HepG2 (cell line): ENCODE measurements at regions not wholly inside any gene's neighbourhood (a gene's known extent, or its start where the extent isn't known, plus 50 kb on each side); places are given as distances from the start of the nearest gene placed in this dataset.

ENCODE experiments used
- ATAC-seq: fragments of 200-7000 bp; cut with Tn5 transposase; 3 replicates; pipeline ENCODE4 v1.9.1; 2020; ENCODE audit warnings: mild to moderate bottlenecking, moderate library complexity
- BruUV-seq: library from RNA; stranded (reverse); fragments of 400-500 nt; replicated peaks from 2 replicates; lab custom pipeline; 2021; lab: Mats Ljungman, UMichigan
- CTCF ChIA-PET: fragments of 300-600 bp; formaldehyde crosslinking; extraction: SDS; loops from one replicate; lab custom pipeline; 2021; ENCODE audit warnings: low total read pairs, inconsistent platforms, low intra/inter-chr PET ratio; lab: Yijun Ruan, JAX
- POLR2A ChIA-PET: fragments of 350-600 bp; sonication (Branson Sonifier 250); formaldehyde crosslinking; loops from one replicate; lab custom pipeline; 2020; ENCODE audit warnings: antibody characterized with exemption, inconsistent platforms; lab: Yijun Ruan, JAX
- DNase-seq: peaks from one replicate; pipeline ENCODE4 v3.0.0-alpha.2; 2015; ENCODE audit warnings: low spot score
- FAIRE-seq: peaks from 3 replicates; lab custom pipeline; 2011; peaks lifted over from hg19 to GRCh38; lab: Jason Lieb, UNC
- H2AFZ ChIP-seq: one replicate; pipeline ENCODE4 v1.6.1; 2011; ENCODE audit warnings: low read length, inconsistent platforms
- H3K27ac ChIP-seq: fragments of 300-600 bp; 3 replicates; pipeline ENCODE4 v1.8.0; 2011; ENCODE audit warnings: mixed run types, mild to moderate bottlenecking, mixed read lengths, low read length, inconsistent platforms; ENCODE audit not compliant: insufficient read depth; ENCODE audit errors: extremely low read length
- H3K27me3 ChIP-seq, 2 experiments: fragments of 200-600 bp in 1 of 2; 2 replicates in 1 of 2; 3 replicates in 1 of 2; pipeline versions ENCODE4 v1.6.0 to v1.8.0; 2011; ENCODE audit warnings: low read length in 2 of 2, mild to moderate bottlenecking in 2 of 2, moderate library complexity in 2 of 2, inconsistent platforms in 1 of 2; ENCODE audit not compliant: insufficient read depth in 2 of 2, control insufficient read depth in 1 of 2
- H3K36me3 ChIP-seq, 2 experiments: fragments of 200-600 bp in 1 of 2; replicated peaks in 1 of 2; 2 replicates in 1 of 2; 3 replicates in 1 of 2; pipeline versions ENCODE4 v1.5.1 to v1.8.0; 2011; ENCODE audit warnings: low read length in 2 of 2, inconsistent platforms in 1 of 2; ENCODE audit not compliant: insufficient read depth in 2 of 2, control insufficient read depth in 1 of 2
- H3K4me1 ChIP-seq: 2 replicates; pipeline ENCODE4 v1.5.1; 2012; ENCODE audit warnings: low read length, inconsistent platforms; ENCODE audit not compliant: insufficient read depth
- H3K4me2 ChIP-seq: 2 replicates; pipeline ENCODE4 v1.6.0; 2011; ENCODE audit warnings: low read depth, low read length, inconsistent platforms
- H3K4me3 ChIP-seq, 3 experiments: fragments of 200-600 bp in 1 of 3; sonication (generic), shearing (Covaris generic) in 1 of 3; replicated peaks in 1 of 3; 2 replicates each; pipeline ENCODE4 v1.5.1; 2011 to 2016; ENCODE audit warnings: low read length in 3 of 3, inconsistent platforms in 2 of 3, low read depth in 2 of 3, mild to moderate bottlenecking in 2 of 3, control low read depth in 1 of 3, mixed read lengths in 1 of 3; ENCODE audit not compliant: insufficient read depth in 1 of 3
- H3K79me2 ChIP-seq: one replicate; pipeline ENCODE4 v1.6.1; 2011; ENCODE audit warnings: low read length, inconsistent platforms; ENCODE audit not compliant: insufficient read depth
- H3K9ac ChIP-seq: 2 replicates; pipeline ENCODE4 v1.6.0; 2011; ENCODE audit warnings: mild to moderate bottlenecking, low read depth, low read length, inconsistent platforms; ENCODE audit not compliant: insufficient read depth
- H3K9me3 ChIP-seq: 2 replicates; pipeline ENCODE4 v1.5.1; 2012; ENCODE audit warnings: mild to moderate bottlenecking, low read length
- H4K20me1 ChIP-seq: 2 replicates; pipeline ENCODE4 v1.6.0; 2011; ENCODE audit warnings: inconsistent platforms, mild to moderate bottlenecking, low read length, moderate library complexity; ENCODE audit not compliant: insufficient read depth
- HHEX ChIP-seq: IDR thresholded peaks from 2 replicates; pipeline ENCODE4 v1.6.1; 2016; ENCODE audit warnings: control low read depth
- IRF2 ChIP-seq: IDR thresholded peaks from 2 replicates; pipeline ENCODE4 v1.6.1; 2018; ENCODE audit warnings: missing genetic modification reagents, missing compliant biosample characterization
- SP2 ChIP-seq: sonication (generic); formaldehyde crosslinking; IDR thresholded peaks from 2 replicates; pipeline ENCODE4 v1.5.1; 2020; ENCODE audit warnings: mild to moderate bottlenecking, missing genetic modification reagents
- ZBTB25 ChIP-seq: IDR thresholded peaks from 2 replicates; pipeline ENCODE4 v1.6.1; 2018; ENCODE audit warnings: missing genetic modification reagents
- ZNF407 ChIP-seq: sonication (generic); formaldehyde crosslinking; IDR thresholded peaks from one replicate; pipeline ENCODE4 v1.5.1; 2020; ENCODE audit warnings: mild to moderate bottlenecking, missing genetic modification reagents; ENCODE audit errors: not compliant biosample characterization
- ZNF775 ChIP-seq: sonication (generic); formaldehyde crosslinking; IDR thresholded peaks from 2 replicates; pipeline ENCODE4 v1.4.0; 2020; ENCODE audit warnings: missing genetic modification reagents, mild to moderate bottlenecking, moderate library complexity, borderline replicate concordance
- WGBS: methylation state at CpG from one replicate; pipeline ENCODE4 v1.1.6; 2017; ENCODE audit warnings: low lambda C conversion rate; 5-methylcytosine and 5-hydroxymethylcytosine counted together
- in situ Hi-C: cut with HindIII; loops from 2 replicates; pipeline ENCODE4 v1.10.0; 2017; ENCODE audit warnings: low pct_unique_long_range_greater_than_20kb; ENCODE audit not compliant: extremely low pct_ligation_motif_present
- intact Hi-C: fragments of 100-400 bp; cut with micrococcal nuclease; formaldehyde crosslinking; loops from one replicate; pipeline ENCODE4 v1.10.0; 2022; ENCODE audit not compliant: unreplicated experiment
- TF ChIP-seq, protein P1 (sequence below): IDR thresholded peaks from 2 replicates; pipeline ENCODE4 v1.6.1; 2016; ENCODE audit warnings: missing compliant biosample characterization, missing genetic modification reagents, borderline replicate concordance

- Histone ChIP-seq H3K79me2 (no peaks in the 10 kb centered on the region), H4K20me1 (no peaks in the 10 kb centered on the region), H3K36me3 (no peaks in the 10 kb centered on the region), H3K4me2 (no peak overlapping the region), H3K4me1 (no peaks in the 10 kb centered on the region), H3K9me3 (no peaks in the 10 kb centered on the region), H3K9ac (no peak overlapping the region), H3K4me3 (no peak overlapping the region), H3K27me3 (no peaks in the 10 kb centered on the region), H2AFZ (no peak overlapping the region)
- ChIA-PET POLR2A (no interaction called here), CTCF (no interaction called here)
- DNase-seq (no peak), FAIRE-seq (no peak), ATAC-seq (no peak)
- intact Hi-C loops: no loop called here
- no TSS peak for BruUV-seq
- in situ Hi-C loops: no loop called here
- TF ChIP-seq IRF2 (CRISPR knock-in tag): no peak
- TF ChIP-seq, all 625 proteins: peak for 0
- no peak overlapping the region for H3K27ac ChIP-seq
- 0% methylated on average over 1 of the region's 1 CpG for WGBS
These were observed 253.0 kb downstream of the PCDH20 start for GRCh38 chr13:61162636-61163035.

DNA sequence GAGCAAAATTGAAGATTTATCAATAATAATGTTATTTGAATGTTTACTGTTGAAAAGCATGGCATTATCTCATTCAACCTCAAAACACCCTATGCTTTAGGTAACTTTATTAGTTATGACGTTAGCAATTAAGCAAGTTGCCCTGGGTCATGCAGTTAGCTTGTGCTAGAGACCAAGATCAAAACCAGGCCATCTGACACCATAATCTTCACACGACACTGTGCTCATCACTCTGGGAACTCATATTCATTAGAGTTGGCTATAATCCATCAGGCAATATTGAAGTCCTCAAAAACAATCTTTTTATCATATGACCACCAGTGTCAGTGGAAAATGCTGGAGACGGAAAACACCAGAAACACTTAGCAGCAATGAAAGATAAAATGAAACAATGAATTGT is 253.5 kb downstream of the PCDH20 start:
- ATAC-seq (no peak), DNase-seq (no peak), FAIRE-seq (no peak)
- H3K9ac ChIP-seq: no peak overlapping the region
- no peaks in the 10 kb centered on the region for H4K20me1 ChIP-seq
- no peaks in the 10 kb centered on the region for H3K4me1 ChIP-seq
- CTCF ChIA-PET: no interaction called here
- BruUV-seq: no TSS peak
- no peak overlapping the region for H3K27ac ChIP-seq
- H3K4me2 ChIP-seq: no peak overlapping the region
- H3K27me3 ChIP-seq: no peaks in the 10 kb centered on the region
- WGBS: 13% methylated on average over 3 of the region's 3 CpGs
- H3K36me3 ChIP-seq: no peaks in the 10 kb centered on the region
- intact Hi-C loops: no loop called here
- no peak overlapping the region for H3K4me3 ChIP-seq
- POLR2A ChIA-PET: no interaction called here
- H2AFZ ChIP-seq: no peak overlapping the region
- H3K79me2 ChIP-seq: no peaks in the 10 kb centered on the region
- in situ Hi-C loops: no loop called here
- H3K9me3 ChIP-seq: no peaks in the 10 kb centered on the region
- TF ChIP-seq, protein P1, sequence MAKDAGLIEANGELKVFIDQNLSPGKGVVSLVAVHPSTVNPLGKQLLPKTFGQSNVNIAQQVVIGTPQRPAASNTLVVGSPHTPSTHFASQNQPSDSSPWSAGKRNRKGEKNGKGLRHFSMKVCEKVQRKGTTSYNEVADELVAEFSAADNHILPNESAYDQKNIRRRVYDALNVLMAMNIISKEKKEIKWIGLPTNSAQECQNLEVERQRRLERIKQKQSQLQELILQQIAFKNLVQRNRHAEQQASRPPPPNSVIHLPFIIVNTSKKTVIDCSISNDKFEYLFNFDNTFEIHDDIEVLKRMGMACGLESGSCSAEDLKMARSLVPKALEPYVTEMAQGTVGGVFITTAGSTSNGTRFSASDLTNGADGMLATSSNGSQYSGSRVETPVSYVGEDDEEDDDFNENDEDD: no peak
- TF ChIP-seq ZNF775 (CRISPR knock-in tag) (no peak), SP2 (CRISPR knock-in tag) (no peak), ZBTB25 (CRISPR knock-in tag) (no peak), ZNF407 (CRISPR knock-in tag) (no peak), HHEX (no peak)
